ENCODE measurements at regions not wholly inside any gene's neighbourhood (a gene's known extent, or its start where the extent isn't known, plus 50 kb on each side); places are given as distances from the start of the nearest gene placed in this dataset.

GRCh38 chr9:108519437-108519836 is 336.3 kb downstream of the ACTL7B start:
- TF ChIP-seq CTCF (IDR thresholded peaks at IDR 0.05) (no peak), POLR2AphosphoS5 (IDR thresholded peaks at IDR 0.05) (no peak), POLR2A (IDR thresholded peaks at IDR 0.05) (no peak), EP300 (IDR thresholded peaks at IDR 0.05) (no peak)
